ENCODE measurements at regions not wholly inside any gene's neighbourhood (a gene's known extent, or its start where the extent isn't known, plus 50 kb on each side); places are given as distances from the start of the nearest gene placed in this dataset.

GRCh38 chr17:22459953-22460350 is 767.6 kb downstream of the KCNJ18 start:
- 76 to 88% (median 79%) methylated on average over 12 to 15 of the region's 15 CpGs for WGBS, 4 donors
- peaks cover 0 to 12% (median 0%) of the 10 kb centered on the region in 12 donors for H3K9me3 ChIP-seq
- no peaks in the 10 kb centered on the region for H3K36me3 ChIP-seq
- intact Hi-C loops (cut with DNase I) = no loop called here
- no peak overlapping the region for H3K4me3 ChIP-seq
- H3K4me1 ChIP-seq = no peaks in the 10 kb centered on the region
- ATAC-seq = no peak
- TF ChIP-seq POLR2A (IDR thresholded peaks at IDR 0.05) = no peak
- TF ChIP-seq CTCF (IDR thresholded peaks at IDR 0.05) = no peak
- no peak for DNase-seq
- H3K27me3 ChIP-seq = no peaks in the 10 kb centered on the region
- H3K27ac ChIP-seq = no peak overlapping the region

GRCh38 chr17:22460461-22461063 is 768.2 kb downstream of the KCNJ18 start:
- WGBS, 4 donors = 56 to 72% (median 67%) methylated on average over 4 to 6 of the region's 6 CpGs
- no peaks in the 10 kb centered on the region for H3K36me3 ChIP-seq
- no peak for ATAC-seq
- H3K4me1 ChIP-seq = no peaks in the 10 kb centered on the region
- peaks cover 0 to 12% (median 0%) of the 10 kb centered on the region in 12 donors for H3K9me3 ChIP-seq
- TF ChIP-seq CTCF (IDR thresholded peaks at IDR 0.05) (no peak), POLR2A (IDR thresholded peaks at IDR 0.05) (no peak)
- DNase-seq = no peak
- no peaks in the 10 kb centered on the region for H3K27me3 ChIP-seq
- no peak overlapping the region for H3K4me3 ChIP-seq
- H3K27ac ChIP-seq = no peak overlapping the region
- intact Hi-C loops (cut with DNase I) = no loop called here

GRCh38 chr17:22461460-22462145 is 769.3 kb downstream of the KCNJ18 start:
- no peak for DNase-seq
- Histone ChIP-seq H3K36me3 (no peaks in the 10 kb centered on the region), H3K27ac (no peak overlapping the region), H3K4me3 (no peak overlapping the region), H3K9me3 (peaks cover 0 to 12% (median 0%) of the 10 kb centered on the region in 12 donors), H3K27me3 (no peaks in the 10 kb centered on the region), H3K4me1 (no peaks in the 10 kb centered on the region)
- TF ChIP-seq POLR2A (IDR thresholded peaks at IDR 0.05) = no peak
- TF ChIP-seq CTCF (IDR thresholded peaks at IDR 0.05) = no peak
- WGBS, 4 donors = 72 to 77% (median 72%) methylated on average over 10 to 14 of the region's 14 CpGs
- intact Hi-C loops (cut with DNase I) = no loop called here
- no peak for ATAC-seq

GRCh38 chr17:22462461-22462860 is 770.1 kb downstream of the KCNJ18 start:
- Histone ChIP-seq H3K36me3 (no peaks in the 10 kb centered on the region), H3K27ac (no peak overlapping the region), H3K4me1 (no peaks in the 10 kb centered on the region), H3K27me3 (no peaks in the 10 kb centered on the region), H3K9me3 (peaks cover 0 to 12% (median 0%) of the 10 kb centered on the region in 12 donors), H3K4me3 (no peak overlapping the region)
- intact Hi-C loops (cut with DNase I) = no loop called here
- ATAC-seq (no peak), DNase-seq (no peak)
- WGBS, 4 donors = 64 to 69% (median 66%) methylated on average over 6 of the region's 6 CpGs
- no peak for TF ChIP-seq POLR2A (IDR thresholded peaks at IDR 0.05)
- no peak for TF ChIP-seq CTCF (IDR thresholded peaks at IDR 0.05)
